Transverse colon (tissue), 4 donors: ENCODE measurements at regions not wholly inside any gene's neighbourhood (a gene's known extent, or its start where the extent isn't known, plus 50 kb on each side); places are given as distances from the start of the nearest gene placed in this dataset.

Source experiments
- DNase-seq: peaks from one replicate; pipeline ENCODE4 v3.0.0-alpha.2; 2019
- H3K27ac ChIP-seq, 4 donors: fragments of 200-600 bp; sonication (generic); 2 replicates each; pipeline ENCODE4 v1.5.1; 2016 to 2018; ENCODE audit warnings: inconsistent platforms in 4 of 4
- H3K27me3 ChIP-seq: fragments of 200-600 bp; sonication (generic); 2 replicates; pipeline ENCODE4 v1.5.1; 2017; ENCODE audit warnings: inconsistent platforms
- H3K36me3 ChIP-seq, 4 donors: fragments of 200-600 bp; sonication (generic); 2 replicates each; pipeline ENCODE4 v1.5.1; 2017 to 2019; ENCODE audit warnings: inconsistent platforms in 4 of 4
- H3K4me1 ChIP-seq, 4 donors: fragments of 200-600 bp; sonication (generic); 2 replicates each; pipeline ENCODE4 v1.5.1; 2017 to 2020; ENCODE audit warnings: inconsistent platforms in 4 of 4
- H3K4me3 ChIP-seq, 4 donors: fragments of 200-600 bp; sonication (generic); 1 replicate in 1 of 4; 2 replicates in 3 of 4; pipeline versions ENCODE4 v1.5.1 to v1.6.1; 2017 to 2019; ENCODE audit warnings: inconsistent platforms in 4 of 4
- H3K9me3 ChIP-seq, 2 donors: fragments of 200-600 bp; sonication (generic); 2 replicates each; pipeline ENCODE4 v1.5.1; 2017 to 2019; ENCODE audit warnings: inconsistent platforms in 2 of 2
- EP300 ChIP-seq: sonication (generic); formaldehyde crosslinking; IDR thresholded peaks from one replicate; pipeline ENCODE4 v1.6.1; 2017; ENCODE audit warnings: antibody characterized with exemption, low read depth
- POLR2A ChIP-seq: fragments of 450-650 bp; IDR thresholded peaks from one replicate; pipeline ENCODE4 v1.6.1; 2016; ENCODE audit warnings: antibody characterized with exemption, mild to moderate bottlenecking, moderate library complexity
- POLR2AphosphoS5 ChIP-seq, 3 donors: sonication (generic); formaldehyde crosslinking; IDR thresholded peaks; one replicate each; pipeline ENCODE4 v1.6.1; 2016; ENCODE audit warnings: antibody characterized with exemption in 3 of 3
- WGBS, 2 donors: methylation state at CpG; one replicate each; pipeline ENCODE4 v1.1.5; 2018; ENCODE audit warnings: low coverage in 1 of 2; 5-methylcytosine and 5-hydroxymethylcytosine counted together
- in situ Hi-C, 4 donors: fragments of 200-750 bp; cut with MboI; loops; one replicate each; pipeline versions ENCODE4 v1.15.0 to v1.15.1; 2017; ENCODE audit warnings: low sequenced_read_pairs in 3 of 4, low pct_ligation_motif_present in 1 of 4, low pct_unique_long_range_greater_than_20kb in 1 of 4
- intact Hi-C: fragments of 100-400 bp; cut with DNase I; formaldehyde crosslinking; loops from one replicate; pipeline ENCODE4 v1.15.1; 2023; ENCODE audit warnings: low total_unique reads
- TF ChIP-seq, protein P1 (sequence below), 5 experiments: fragments of 200-600 bp in 3 of 5; fragments of 450-650 bp in 2 of 5; sonication (generic) in 3 of 5; IDR thresholded peaks; 1 replicate in 2 of 5; 2 replicates in 3 of 5; pipeline ENCODE4 v1.5.1; 2016 to 2017; ENCODE audit warnings: antibody characterized with exemption in 5 of 5, inconsistent platforms in 3 of 5, mild to moderate bottlenecking in 2 of 5, moderate library complexity in 1 of 5

DNA sequence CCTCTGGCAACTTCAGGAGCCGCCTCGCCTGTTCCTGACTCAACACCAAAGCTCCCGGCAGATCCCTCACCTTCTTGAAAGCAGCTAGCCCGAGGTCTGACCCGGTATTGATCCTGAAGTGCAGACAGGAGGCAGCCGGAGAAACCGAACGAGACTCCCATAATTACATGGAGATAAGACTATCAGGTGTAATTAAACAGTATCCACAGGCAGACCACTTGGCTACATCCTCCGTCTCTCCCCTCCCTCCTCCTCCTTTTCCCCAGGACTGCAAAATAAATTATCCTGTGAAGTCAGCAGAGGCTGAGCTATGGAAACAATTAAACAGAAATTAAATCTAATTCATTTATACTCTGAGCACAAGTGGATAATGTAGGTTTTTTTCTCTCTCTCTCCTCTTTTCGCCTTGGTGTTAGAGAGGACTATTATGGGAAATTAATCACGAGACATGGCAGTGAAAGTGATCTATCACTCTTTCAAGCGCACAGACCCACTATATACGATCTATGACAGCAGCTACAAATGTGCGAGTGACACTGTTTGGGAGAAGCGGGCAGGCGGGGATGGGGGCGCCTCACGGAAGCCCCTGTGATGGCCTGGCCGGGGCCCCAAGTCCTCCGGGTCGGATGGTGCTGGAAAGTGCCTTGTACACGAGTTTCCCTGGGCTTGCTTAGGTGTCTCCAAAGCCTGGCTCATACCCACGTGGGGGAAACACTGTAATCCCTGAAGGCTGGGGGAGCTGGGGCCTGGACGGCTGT lies 92.8 kb downstream of the RBFOX3 start:
- Histone ChIP-seq H3K27ac (no peak overlapping the region), H3K9me3 (no peaks in the 10 kb centered on the region), H3K36me3 (no peaks in the 10 kb centered on the region), H3K27me3 (peaks cover 27% of the 10 kb centered on the region), H3K4me3 (no peak overlapping the region), H3K4me1 (no peaks in the 10 kb centered on the region)
- DNase-seq = no peak
- WGBS, 2 donors = 56 to 59% methylated on average over 9 to 24 of the region's 24 CpGs
- TF ChIP-seq POLR2A (no peak), EP300 (no peak), POLR2AphosphoS5 (IDR thresholded peaks at IDR 0.05) (no peak)
- TF ChIP-seq, protein P1, sequence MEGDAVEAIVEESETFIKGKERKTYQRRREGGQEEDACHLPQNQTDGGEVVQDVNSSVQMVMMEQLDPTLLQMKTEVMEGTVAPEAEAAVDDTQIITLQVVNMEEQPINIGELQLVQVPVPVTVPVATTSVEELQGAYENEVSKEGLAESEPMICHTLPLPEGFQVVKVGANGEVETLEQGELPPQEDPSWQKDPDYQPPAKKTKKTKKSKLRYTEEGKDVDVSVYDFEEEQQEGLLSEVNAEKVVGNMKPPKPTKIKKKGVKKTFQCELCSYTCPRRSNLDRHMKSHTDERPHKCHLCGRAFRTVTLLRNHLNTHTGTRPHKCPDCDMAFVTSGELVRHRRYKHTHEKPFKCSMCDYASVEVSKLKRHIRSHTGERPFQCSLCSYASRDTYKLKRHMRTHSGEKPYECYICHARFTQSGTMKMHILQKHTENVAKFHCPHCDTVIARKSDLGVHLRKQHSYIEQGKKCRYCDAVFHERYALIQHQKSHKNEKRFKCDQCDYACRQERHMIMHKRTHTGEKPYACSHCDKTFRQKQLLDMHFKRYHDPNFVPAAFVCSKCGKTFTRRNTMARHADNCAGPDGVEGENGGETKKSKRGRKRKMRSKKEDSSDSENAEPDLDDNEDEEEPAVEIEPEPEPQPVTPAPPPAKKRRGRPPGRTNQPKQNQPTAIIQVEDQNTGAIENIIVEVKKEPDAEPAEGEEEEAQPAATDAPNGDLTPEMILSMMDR (IDR thresholded peaks at IDR 0.05) = no peak
- in situ Hi-C loops = no loop called here
- intact Hi-C loops = no loop called here

DNA sequence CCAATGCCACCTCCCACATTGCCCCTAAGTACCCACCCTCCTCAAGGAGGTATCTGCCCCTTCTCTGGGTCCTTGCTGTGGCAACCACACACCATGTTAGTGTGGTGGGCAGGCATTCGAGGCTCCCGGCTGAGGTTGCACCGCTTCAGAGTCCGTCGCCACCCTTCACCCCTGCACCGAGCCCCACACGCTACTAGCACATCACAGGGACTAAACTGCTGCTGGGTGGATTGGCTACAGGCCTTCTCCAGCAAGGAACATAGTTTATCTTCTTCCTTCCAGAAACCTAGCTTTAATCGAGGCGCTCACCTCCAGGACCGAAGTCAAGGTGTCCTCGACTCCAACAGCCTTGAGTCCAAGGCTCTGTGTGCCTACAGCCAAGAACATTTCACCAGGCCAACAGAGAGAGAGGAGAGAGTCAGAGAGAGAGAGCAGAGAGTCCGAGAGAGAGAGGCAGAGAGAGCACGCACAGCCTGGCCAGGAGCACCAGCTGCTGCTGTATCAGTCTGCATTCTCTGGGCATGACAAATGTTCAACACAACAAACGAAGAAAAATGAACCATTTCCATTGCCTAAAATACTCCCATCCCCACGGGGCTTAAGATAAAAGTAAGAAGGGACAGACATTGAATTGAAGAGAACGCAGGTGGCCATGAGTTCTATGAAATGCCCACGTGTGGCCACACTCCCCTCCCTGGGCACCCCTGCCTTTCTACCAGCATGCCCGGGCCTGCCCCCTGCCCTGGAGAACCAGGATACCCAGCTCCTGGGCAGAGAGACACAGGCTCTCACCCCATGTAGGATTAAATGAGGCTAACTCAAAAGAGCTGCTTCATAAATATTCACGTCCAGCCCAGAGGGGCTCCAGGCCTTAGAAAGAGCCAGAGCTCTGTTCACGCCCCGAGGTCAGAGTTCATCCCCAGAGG lies 94.9 kb downstream of the RBFOX3 start:
- peaks cover 19% of the 10 kb centered on the region for H3K27me3 ChIP-seq
- 75% methylated on average over 21 of the region's 21 CpGs; no CpG with 5 or more reads in 1 of the 2 donors for WGBS, 2 donors
- no peak for DNase-seq
- no peak overlapping the region for H3K4me3 ChIP-seq
- no peaks in the 10 kb centered on the region for H3K4me1 ChIP-seq
- no peaks in the 10 kb centered on the region for H3K36me3 ChIP-seq
- in situ Hi-C loops = no loop called here
- H3K9me3 ChIP-seq = no peaks in the 10 kb centered on the region
- intact Hi-C loops = no loop called here
- H3K27ac ChIP-seq = no peak overlapping the region
- TF ChIP-seq EP300 (no peak), POLR2A (no peak), POLR2AphosphoS5 (IDR thresholded peaks at IDR 0.05) (no peak)
- TF ChIP-seq, protein P1 (IDR thresholded peaks at IDR 0.05) = no peak

DNA sequence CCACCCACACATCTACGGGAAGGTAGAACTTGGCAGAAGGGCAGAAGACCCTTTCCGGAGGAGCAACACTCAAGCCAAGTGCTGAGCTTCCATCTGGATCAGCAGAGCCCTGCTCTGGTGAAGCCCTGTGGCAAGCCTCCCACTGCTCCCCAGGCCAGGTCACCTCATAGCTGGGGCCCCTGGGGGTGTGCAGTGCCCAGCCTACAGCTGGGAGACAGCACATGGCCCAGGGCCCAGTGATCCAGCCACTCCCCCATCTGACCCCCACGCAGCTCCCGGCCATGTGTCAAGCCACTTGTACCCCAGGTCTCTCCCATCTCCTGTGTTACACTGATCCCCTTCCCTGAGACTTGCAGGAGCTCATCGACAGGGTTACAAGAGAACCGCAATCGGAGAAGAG lies 95.7 kb downstream of the RBFOX3 start:
- no peak for TF ChIP-seq POLR2AphosphoS5 (IDR thresholded peaks at IDR 0.05)
- TF ChIP-seq, protein P1 (IDR thresholded peaks at IDR 0.05) = no peak
- no peak for TF ChIP-seq EP300
- TF ChIP-seq POLR2A = no peak
- intact Hi-C loops = no loop called here

DNA sequence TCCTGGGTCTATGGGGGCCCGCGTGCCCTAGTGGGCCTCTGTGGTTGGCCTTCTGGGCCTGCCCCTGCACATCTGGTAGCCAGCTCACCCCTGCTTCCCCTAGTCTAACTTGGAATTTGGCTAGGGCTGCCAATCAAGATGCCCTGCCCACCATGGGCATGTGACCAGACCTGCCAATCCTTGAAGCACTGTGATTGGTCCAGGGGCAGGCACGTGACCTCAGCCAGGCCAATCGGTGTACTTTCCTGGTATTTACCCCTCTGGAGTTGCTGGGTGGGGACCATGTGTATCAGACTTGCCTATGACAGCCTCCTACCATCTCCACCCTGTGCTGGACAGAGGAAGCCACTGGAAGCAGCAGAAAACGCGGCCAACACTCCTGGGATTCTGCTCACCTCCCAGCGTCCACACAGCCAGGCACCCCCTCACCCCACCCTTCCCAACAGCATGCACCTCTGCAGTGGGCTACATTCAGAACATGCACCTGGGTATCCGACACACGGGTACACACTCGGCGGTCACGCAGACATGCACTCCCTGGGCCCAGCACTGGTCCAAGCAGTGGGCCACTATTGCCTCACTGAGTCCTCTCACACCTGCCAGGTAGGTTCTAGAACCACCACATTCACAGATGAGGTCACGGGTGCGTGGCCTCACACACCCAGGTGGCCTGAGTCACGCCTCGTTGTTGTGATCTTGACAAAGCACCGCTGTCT lies 96.9 kb downstream of the RBFOX3 start:
- WGBS, 2 donors = 87% methylated on average over 17 of the region's 17 CpGs; no CpG with 5 or more reads in 1 of the 2 donors
- intact Hi-C loops = no loop called here
- H3K4me1 ChIP-seq = no peaks in the 10 kb centered on the region

More for the DNA sequence above, 95.7 kb downstream of the RBFOX3 start:
- WGBS, 2 donors = 86% methylated on average over 7 of the region's 7 CpGs; no CpG with 5 or more reads in 1 of the 2 donors
- DNase-seq = no peak
- no peak overlapping the region for H3K27ac ChIP-seq
- no peak overlapping the region for H3K4me3 ChIP-seq
- no peaks in the 10 kb centered on the region for H3K9me3 ChIP-seq
- in situ Hi-C loops = no loop called here
- H3K27me3 ChIP-seq = peaks cover 18% of the 10 kb centered on the region
- no peaks in the 10 kb centered on the region for H3K36me3 ChIP-seq
- no peaks in the 10 kb centered on the region for H3K4me1 ChIP-seq

More for the DNA sequence above, 96.9 kb downstream of the RBFOX3 start:
- in situ Hi-C loops = no loop called here
- TF ChIP-seq, protein P1 (IDR thresholded peaks at IDR 0.05) = no peak
- no peak for TF ChIP-seq POLR2AphosphoS5 (IDR thresholded peaks at IDR 0.05)
- TF ChIP-seq EP300 = no peak
- no peak for TF ChIP-seq POLR2A
- Histone ChIP-seq H3K9me3 (no peaks in the 10 kb centered on the region), H3K4me3 (no peak overlapping the region), H3K36me3 (no peaks in the 10 kb centered on the region), H3K27me3 (peaks cover 7% of the 10 kb centered on the region), H3K27ac (no peak overlapping the region)
- no peak for DNase-seq
